Smooth muscle cell (in vitro differentiated cells): ENCODE measurements at regions not wholly inside any gene's neighbourhood (a gene's known extent, or its start where the extent isn't known, plus 50 kb on each side); places are given as distances from the start of the nearest gene placed in this dataset.

Source experiments
- DNase-seq: peaks from one replicate; lab custom pipeline; 2025; ENCODE audit not compliant: unreplicated experiment; lab: John Stamatoyannopoulos, UW
- H2AFZ ChIP-seq: fragments of 200-600 bp; sonication (generic); 2 replicates; pipeline ENCODE4 v1.6.0; 2016; ENCODE audit warnings: antibody characterized with exemption, low read depth, mild to moderate bottlenecking
- H3F3A ChIP-seq: fragments of 200-600 bp; sonication (generic); 2 replicates; pipeline ENCODE4 v1.6.0; 2017; ENCODE audit warnings: antibody characterized with exemption, low read depth
- H3K27ac ChIP-seq: fragments of 200-600 bp; sonication (generic); 2 replicates; pipeline ENCODE4 v1.5.1; 2016; ENCODE audit warnings: low read depth, mild to moderate bottlenecking
- H3K27me3 ChIP-seq: fragments of 200-600 bp; sonication (generic); 2 replicates; pipeline ENCODE4 v1.6.1; 2016; ENCODE audit warnings: low read depth, mild to moderate bottlenecking
- H3K36me3 ChIP-seq: fragments of 200-600 bp; sonication (generic); 2 replicates; pipeline ENCODE4 v1.5.1; 2016; ENCODE audit warnings: low read depth
- H3K4me1 ChIP-seq: fragments of 200-600 bp; sonication (generic); 2 replicates; pipeline ENCODE4 v1.5.1; 2016; ENCODE audit warnings: low read depth
- H3K4me2 ChIP-seq: fragments of 200-600 bp; sonication (generic); 2 replicates; pipeline ENCODE4 v1.6.0; 2016; ENCODE audit warnings: mild to moderate bottlenecking
- H3K4me3 ChIP-seq: fragments of 200-600 bp; sonication (generic); 2 replicates; pipeline ENCODE4 v1.5.1; 2016; ENCODE audit warnings: mild to moderate bottlenecking
- H3K79me2 ChIP-seq: fragments of 200-600 bp; sonication (generic); 2 replicates; pipeline ENCODE4 v1.6.0; 2016; ENCODE audit warnings: low read depth, mild to moderate bottlenecking
- H3K9ac ChIP-seq: fragments of 200-600 bp; sonication (generic); 2 replicates; pipeline ENCODE4 v1.6.0; 2016; ENCODE audit warnings: low read depth
- H3K9me3 ChIP-seq: fragments of 200-600 bp; sonication (generic); replicated peaks from 2 replicates; pipeline ENCODE4 v1.5.1; 2016; ENCODE audit warnings: low read depth
- H4K20me1 ChIP-seq: fragments of 200-600 bp; sonication (generic); 2 replicates; pipeline ENCODE4 v1.6.0; 2016; ENCODE audit warnings: low read depth
- WGBS: methylation state at CpG from one replicate; pipeline ENCODE4 v1.1.7; 2016; ENCODE audit warnings: low lambda C conversion rate; 5-methylcytosine and 5-hydroxymethylcytosine counted together
- TF ChIP-seq, protein P1 (sequence below): fragments of 200-600 bp; sonication (generic); IDR thresholded peaks from 2 replicates; pipeline ENCODE4 v1.5.1; 2017; ENCODE audit warnings: borderline replicate concordance, mild to moderate bottlenecking, antibody characterized with exemption; ENCODE audit not compliant: insufficient read depth, poor library complexity, severe bottlenecking

DNA sequence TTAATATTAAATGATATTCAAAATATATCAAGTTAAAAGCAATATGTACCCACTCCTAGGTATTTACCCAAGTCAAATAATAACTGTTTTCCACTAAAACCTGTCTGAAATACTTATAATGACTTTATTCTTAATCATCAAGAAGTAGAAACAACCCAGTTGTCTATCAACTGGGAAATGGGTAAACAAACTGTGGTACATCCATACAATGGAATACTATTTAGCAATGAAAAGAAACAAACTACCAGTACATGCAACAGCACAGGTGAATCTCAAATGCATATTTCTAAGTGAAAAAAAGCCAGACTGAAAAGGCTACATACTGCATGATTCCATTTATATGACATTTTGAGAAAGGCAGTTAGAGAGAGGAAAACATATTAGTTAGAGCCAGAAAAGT lies 559.9 kb downstream of the MBD2 start:
- no peaks in the 10 kb centered on the region for H4K20me1 ChIP-seq
- no peaks in the 10 kb centered on the region for H3K36me3 ChIP-seq
- no peaks in the 10 kb centered on the region for H3K9me3 ChIP-seq
- no peak overlapping the region for H3K9ac ChIP-seq
- H3K27me3 ChIP-seq: no peaks in the 10 kb centered on the region
- H3F3A ChIP-seq: no peaks in the 10 kb centered on the region
- no peak overlapping the region for H2AFZ ChIP-seq
- no peaks in the 10 kb centered on the region for H3K79me2 ChIP-seq
- no peak overlapping the region for H3K27ac ChIP-seq
- TF ChIP-seq, protein P1, sequence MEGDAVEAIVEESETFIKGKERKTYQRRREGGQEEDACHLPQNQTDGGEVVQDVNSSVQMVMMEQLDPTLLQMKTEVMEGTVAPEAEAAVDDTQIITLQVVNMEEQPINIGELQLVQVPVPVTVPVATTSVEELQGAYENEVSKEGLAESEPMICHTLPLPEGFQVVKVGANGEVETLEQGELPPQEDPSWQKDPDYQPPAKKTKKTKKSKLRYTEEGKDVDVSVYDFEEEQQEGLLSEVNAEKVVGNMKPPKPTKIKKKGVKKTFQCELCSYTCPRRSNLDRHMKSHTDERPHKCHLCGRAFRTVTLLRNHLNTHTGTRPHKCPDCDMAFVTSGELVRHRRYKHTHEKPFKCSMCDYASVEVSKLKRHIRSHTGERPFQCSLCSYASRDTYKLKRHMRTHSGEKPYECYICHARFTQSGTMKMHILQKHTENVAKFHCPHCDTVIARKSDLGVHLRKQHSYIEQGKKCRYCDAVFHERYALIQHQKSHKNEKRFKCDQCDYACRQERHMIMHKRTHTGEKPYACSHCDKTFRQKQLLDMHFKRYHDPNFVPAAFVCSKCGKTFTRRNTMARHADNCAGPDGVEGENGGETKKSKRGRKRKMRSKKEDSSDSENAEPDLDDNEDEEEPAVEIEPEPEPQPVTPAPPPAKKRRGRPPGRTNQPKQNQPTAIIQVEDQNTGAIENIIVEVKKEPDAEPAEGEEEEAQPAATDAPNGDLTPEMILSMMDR: no peak
- H3K4me2 ChIP-seq: no peak overlapping the region
- no peaks in the 10 kb centered on the region for H3K4me1 ChIP-seq
- H3K4me3 ChIP-seq: no peak overlapping the region
- DNase-seq: no peak

DNA sequence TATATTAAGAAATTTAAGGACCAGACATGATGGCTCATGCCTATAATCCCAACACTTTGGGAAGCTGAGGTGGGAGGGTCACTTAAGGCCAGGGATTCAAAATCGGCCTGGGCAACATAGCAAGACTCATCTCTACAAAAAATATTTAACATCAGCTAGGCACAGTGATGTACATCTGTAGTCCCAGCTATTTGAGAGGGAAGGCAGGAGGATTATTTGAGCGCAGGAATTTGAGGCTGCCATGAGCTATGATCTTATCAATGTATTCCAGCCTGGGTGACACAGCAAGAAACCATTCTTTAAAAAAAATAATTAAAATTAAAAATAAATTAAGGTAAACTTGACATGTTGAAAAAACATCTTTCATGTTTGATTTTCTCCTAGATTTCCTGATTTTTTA lies 564.2 kb downstream of the MBD2 start:
- WGBS: 83% methylated on average over 2 of the region's 2 CpGs
- H3K27me3 ChIP-seq: no peaks in the 10 kb centered on the region
- no peaks in the 10 kb centered on the region for H3K36me3 ChIP-seq
- H3K9ac ChIP-seq: no peak overlapping the region
- no peaks in the 10 kb centered on the region for H3K9me3 ChIP-seq
- H4K20me1 ChIP-seq: no peaks in the 10 kb centered on the region
- H3K79me2 ChIP-seq: no peaks in the 10 kb centered on the region
- no peak overlapping the region for H3K4me2 ChIP-seq
- no peak overlapping the region for H3K4me3 ChIP-seq
- no peak overlapping the region for H2AFZ ChIP-seq
- H3F3A ChIP-seq: no peaks in the 10 kb centered on the region
- no peak for DNase-seq
- H3K27ac ChIP-seq: no peak overlapping the region
- TF ChIP-seq, protein P1: no peak
- no peaks in the 10 kb centered on the region for H3K4me1 ChIP-seq

DNA sequence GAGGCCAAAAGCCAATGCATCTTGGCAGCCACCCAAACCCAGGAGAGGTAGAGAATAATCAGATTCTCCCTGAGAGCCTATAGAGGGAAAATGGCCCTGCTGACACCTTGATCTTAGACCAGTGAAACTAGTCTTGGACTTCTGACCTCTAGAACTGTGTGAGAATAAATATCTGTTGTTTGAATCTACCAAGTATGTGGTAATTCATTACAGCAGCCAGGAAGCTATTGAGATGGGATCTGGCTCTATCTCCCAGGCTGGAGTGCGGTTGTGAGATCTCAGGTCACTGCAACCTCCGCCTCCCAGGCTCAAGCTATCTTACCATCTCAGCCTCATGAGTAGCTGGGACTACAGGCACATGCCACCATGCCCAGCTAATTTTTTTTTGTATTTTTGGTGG lies 567.2 kb downstream of the MBD2 start:
- Histone ChIP-seq H3K4me3 (no peak overlapping the region), H3K27me3 (no peaks in the 10 kb centered on the region), H3K79me2 (no peaks in the 10 kb centered on the region), H3F3A (no peaks in the 10 kb centered on the region), H2AFZ (no peak overlapping the region), H3K9me3 (no peaks in the 10 kb centered on the region), H3K27ac (no peak overlapping the region), H4K20me1 (no peaks in the 10 kb centered on the region), H3K4me2 (no peak overlapping the region), H3K36me3 (no peaks in the 10 kb centered on the region), H3K9ac (no peak overlapping the region), H3K4me1 (no peaks in the 10 kb centered on the region)
- TF ChIP-seq, protein P1: no peak
- no peak for DNase-seq
- 72% methylated on average over 2 of the region's 2 CpGs for WGBS

DNA sequence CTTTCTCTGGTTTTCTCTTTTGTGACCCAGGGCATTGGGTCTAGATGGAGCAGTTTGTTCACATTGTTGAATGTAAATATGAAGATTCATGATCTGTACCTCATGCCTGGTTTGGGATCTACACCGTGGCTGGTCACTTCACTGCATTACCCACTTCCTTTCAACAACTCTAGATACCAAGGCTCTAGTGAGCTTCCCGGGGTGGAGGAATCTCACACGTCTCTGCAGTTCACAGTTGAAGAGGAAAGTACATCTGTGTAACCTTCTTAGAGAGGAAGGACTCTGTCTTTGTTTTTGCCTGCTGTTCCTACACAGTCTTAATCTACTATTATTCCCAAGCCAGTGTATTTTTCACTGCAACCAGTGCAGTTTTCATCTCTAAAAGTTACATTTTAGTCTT lies 574.8 kb downstream of the MBD2 start:
- H3K9ac ChIP-seq: no peak overlapping the region
- no peaks in the 10 kb centered on the region for H4K20me1 ChIP-seq
- no peaks in the 10 kb centered on the region for H3K9me3 ChIP-seq
- no peaks in the 10 kb centered on the region for H3K79me2 ChIP-seq
- no peak overlapping the region for H3K27ac ChIP-seq
- H3K36me3 ChIP-seq: no peaks in the 10 kb centered on the region
- H3F3A ChIP-seq: no peaks in the 10 kb centered on the region
- DNase-seq: no peak
- no peaks in the 10 kb centered on the region for H3K27me3 ChIP-seq
- TF ChIP-seq, protein P1: no peak
- WGBS: 66% methylated on average over 3 of the region's 3 CpGs
- no peaks in the 10 kb centered on the region for H3K4me1 ChIP-seq
- H3K4me3 ChIP-seq: no peak overlapping the region
- H3K4me2 ChIP-seq: no peak overlapping the region
- no peak overlapping the region for H2AFZ ChIP-seq
